BLaER1 treated with 17β-estradiol and CSF1 and Interleukin-3, amounts not matched to agents 10 nM and 100 nM (cell line): ENCODE measurements at regions not wholly inside any gene's neighbourhood (a gene's known extent, or its start where the extent isn't known, plus 50 kb on each side); places are given as distances from the start of the nearest gene placed in this dataset.
"Not testable (repeated sequence)": the region's sequence is repeated elsewhere in the genome, so short reads cannot be mapped to it uniquely, and the experiment has no call there.

Experiments used
- H3K27ac ChIP-seq, 11 experiments: shearing (Covaris generic); formaldehyde crosslinking; 2 replicates each; pipeline ENCODE4 v1.8.1; 2022
- H3K27me3 ChIP-seq, 11 experiments: shearing (Covaris generic); formaldehyde crosslinking; 2 replicates each; pipeline ENCODE4 v1.8.1; 2022
- H3K36me3 ChIP-seq, 11 experiments: shearing (Covaris generic); formaldehyde crosslinking; 2 replicates each; pipeline ENCODE4 v1.8.1; 2022
- H3K4me1 ChIP-seq, 10 experiments: shearing (Covaris generic); formaldehyde crosslinking; 2 replicates each; pipeline ENCODE4 v1.8.1; 2022
- H3K4me2 ChIP-seq, 11 experiments: shearing (Covaris generic); formaldehyde crosslinking; 2 replicates each; pipeline ENCODE4 v1.8.1; 2022
- H3K4me3 ChIP-seq, 10 experiments: shearing (Covaris generic); formaldehyde crosslinking; 2 replicates each; pipeline ENCODE4 v1.8.1; 2022
- H3K9ac ChIP-seq, 11 experiments: shearing (Covaris generic); formaldehyde crosslinking; 2 replicates each; pipeline ENCODE4 v1.8.1; 2022
- H3K9me3 ChIP-seq, 11 experiments: shearing (Covaris generic); formaldehyde crosslinking; replicated peaks in 1 of 11; 2 replicates each; pipeline ENCODE4 v1.8.1; 2022
- H4K20me1 ChIP-seq, 11 experiments: shearing (Covaris generic); formaldehyde crosslinking; 2 replicates each; pipeline ENCODE4 v1.8.1; 2022
- Cebpa-rat ChIP-seq, 11 experiments: shearing (Covaris generic); IDR thresholded peaks; 2 replicates each; pipeline ENCODE4 v1.8.1; 2022

DNA sequence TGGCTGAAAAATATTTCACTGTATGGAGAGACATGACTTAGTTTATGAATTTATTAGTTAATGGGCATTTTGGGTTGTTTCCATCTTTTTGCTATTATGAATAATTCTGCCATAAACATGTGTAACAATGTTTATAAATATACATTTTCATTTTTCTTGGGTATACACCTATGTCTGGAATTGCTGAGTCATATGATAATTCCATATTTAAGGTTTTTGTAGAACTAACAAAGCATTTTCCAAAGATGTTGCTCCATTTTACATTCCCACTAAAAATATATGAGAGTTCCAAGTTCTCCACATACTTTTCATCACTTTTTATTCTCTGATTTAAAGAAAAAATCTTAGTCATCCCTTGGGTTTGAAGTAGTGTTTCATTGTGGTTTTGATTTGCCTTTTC, 108.8 kb upstream of the LRRTM4 start:
- H4K20me1 ChIP-seq = no peaks in the 10 kb centered on the region
- H3K4me1 ChIP-seq = no peaks in the 10 kb centered on the region
- H3K9ac ChIP-seq = no peak overlapping the region
- H3K9me3 ChIP-seq = no peaks in the 10 kb centered on the region
- no peaks in the 10 kb centered on the region for H3K27me3 ChIP-seq
- H3K4me2 ChIP-seq = no peak overlapping the region
- H3K36me3 ChIP-seq = no peaks in the 10 kb centered on the region
- no peak overlapping the region for H3K27ac ChIP-seq
- no peak overlapping the region for H3K4me3 ChIP-seq
- no peak for TF ChIP-seq Cebpa-rat (IDR thresholded peaks at IDR 0.05)

GRCh38 chr2:77633601-77634000, 111.4 kb upstream of the LRRTM4 start:
- Histone ChIP-seq H3K4me1 (peaks cover 0 to 6% (median 0%) of the 10 kb centered on the region in 10 experiments; a peak in 4 of 20 replicates), H3K4me3 (no peak overlapping the region), H3K9ac (no peak overlapping the region), H3K27ac (no peak overlapping the region), H3K9me3 (no peaks in the 10 kb centered on the region), H4K20me1 (no peaks in the 10 kb centered on the region), H3K4me2 (no peak overlapping the region), H3K36me3 (no peaks in the 10 kb centered on the region), H3K27me3 (no peaks in the 10 kb centered on the region)
- no peak for TF ChIP-seq Cebpa-rat (IDR thresholded peaks at IDR 0.05)

DNA sequence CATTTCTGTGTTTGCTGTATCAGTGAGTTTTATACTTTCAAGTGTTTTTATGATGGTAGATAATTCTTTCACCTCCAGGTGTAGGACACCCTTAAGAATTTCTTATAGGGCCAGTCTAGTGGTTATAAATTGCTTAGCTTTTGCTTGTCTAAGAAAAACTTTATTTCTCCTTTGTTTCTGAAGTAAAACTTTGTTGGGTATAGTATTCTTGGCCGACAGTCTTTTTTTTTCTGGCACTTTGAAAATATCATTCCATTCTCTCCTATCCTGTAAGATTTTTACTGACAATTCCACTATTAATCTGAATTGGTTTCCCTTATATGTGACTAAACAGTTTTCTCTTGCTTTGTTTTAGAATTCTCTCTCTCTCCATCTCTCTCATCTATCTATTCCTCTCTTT, 118.7 kb upstream of the LRRTM4 start:
- no peak overlapping the region for H3K9ac ChIP-seq
- no peaks in the 10 kb centered on the region for H4K20me1 ChIP-seq
- H3K27me3 ChIP-seq = no peaks in the 10 kb centered on the region
- TF ChIP-seq Cebpa-rat (IDR thresholded peaks at IDR 0.05) = no peak
- no peaks in the 10 kb centered on the region for H3K36me3 ChIP-seq
- H3K4me1 ChIP-seq = peaks cover 0 to 7% (median 0%) of the 10 kb centered on the region in 10 experiments; a peak in 4 of 20 replicates
- peaks cover 6 to 29% (median 16%) of the 10 kb centered on the region in 11 experiments; a peak in 20 of 22 replicates for H3K9me3 ChIP-seq
- no peak overlapping the region for H3K4me2 ChIP-seq
- H3K4me3 ChIP-seq = no peak overlapping the region
- no peak overlapping the region for H3K27ac ChIP-seq

DNA sequence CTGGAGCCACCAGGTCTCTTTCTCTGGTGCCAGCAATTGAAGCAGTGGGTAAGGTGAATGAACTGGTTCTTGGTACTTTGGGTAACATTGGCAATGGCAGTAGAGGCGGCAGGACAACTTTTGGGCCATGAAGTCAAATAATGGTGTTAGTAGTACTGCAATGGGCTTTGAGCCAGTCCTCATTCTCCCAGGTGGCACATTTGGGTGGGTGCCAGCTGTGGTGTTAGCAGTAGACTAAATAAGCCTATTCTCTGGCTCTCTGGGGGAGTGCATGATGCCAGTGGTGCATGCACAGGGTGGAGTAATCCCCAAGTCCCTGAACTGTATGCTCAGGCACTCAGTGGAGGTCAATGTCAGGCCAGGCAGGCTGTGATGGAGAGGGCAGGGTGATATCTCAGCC, 120.2 kb upstream of the LRRTM4 start:
- Histone ChIP-seq H3K36me3 (no peaks in the 10 kb centered on the region), H3K9ac (no peak overlapping the region), H3K27ac (no peak overlapping the region), H3K4me2 (no peak overlapping the region), H3K27me3 (no peaks in the 10 kb centered on the region), H4K20me1 (no peaks in the 10 kb centered on the region), H3K4me1 (peaks cover 0 to 7% (median 0%) of the 10 kb centered on the region in 10 experiments; a peak in 4 of 20 replicates), H3K9me3 (peaks cover 6 to 29% (median 16%) of the 10 kb centered on the region in 11 experiments; a peak in 20 of 22 replicates), H3K4me3 (no peak overlapping the region)
- TF ChIP-seq Cebpa-rat (IDR thresholded peaks at IDR 0.05) = no peak

- Histone ChIP-seq H3K36me3 (no peaks in the 10 kb centered on the region), H3K9ac (no peak overlapping the region), H3K4me2 (no peak overlapping the region), H3K4me3 (no peak overlapping the region), H3K9me3 (no peaks in the 10 kb centered on the region), H3K27me3 (no peaks in the 10 kb centered on the region), H3K27ac (no peak overlapping the region), H4K20me1 (no peaks in the 10 kb centered on the region), H3K4me1 (no peaks in the 10 kb centered on the region)
- TF ChIP-seq Cebpa-rat (IDR thresholded peaks at IDR 0.05) = no peak
Observed at GRCh38 chr2:77649856-77650255, 127.7 kb upstream of the LRRTM4 start.

DNA sequence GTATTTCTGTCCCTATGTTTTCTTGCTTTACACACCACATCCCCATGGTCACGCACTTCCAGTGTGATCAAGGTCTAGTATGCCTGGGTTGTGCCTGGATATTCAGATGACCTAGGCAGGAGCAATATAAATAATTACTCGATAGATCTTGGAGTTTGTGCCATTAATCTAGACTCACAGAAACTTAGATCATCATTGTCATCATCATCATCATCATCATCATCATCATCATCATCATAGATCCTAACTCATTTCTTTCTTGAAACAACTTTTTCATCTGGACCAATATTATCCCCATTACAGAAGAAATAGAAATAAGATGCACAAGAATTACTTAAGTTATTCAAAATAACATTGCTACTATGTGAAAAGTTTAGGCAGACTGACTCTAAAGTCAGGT, 130.3 kb upstream of the LRRTM4 start:
- Histone ChIP-seq H3K9ac (no peak overlapping the region), H4K20me1 (no peaks in the 10 kb centered on the region), H3K9me3 (peaks cover 0 to 6% (median 0%) of the 10 kb centered on the region in 11 experiments; a peak in 2 of 22 replicates), H3K36me3 (no peaks in the 10 kb centered on the region), H3K27me3 (no peaks in the 10 kb centered on the region), H3K4me1 (no peaks in the 10 kb centered on the region), H3K4me2 (no peak overlapping the region), H3K4me3 (no peak overlapping the region), H3K27ac (no peak overlapping the region)
- no peak for TF ChIP-seq Cebpa-rat (IDR thresholded peaks at IDR 0.05)

DNA sequence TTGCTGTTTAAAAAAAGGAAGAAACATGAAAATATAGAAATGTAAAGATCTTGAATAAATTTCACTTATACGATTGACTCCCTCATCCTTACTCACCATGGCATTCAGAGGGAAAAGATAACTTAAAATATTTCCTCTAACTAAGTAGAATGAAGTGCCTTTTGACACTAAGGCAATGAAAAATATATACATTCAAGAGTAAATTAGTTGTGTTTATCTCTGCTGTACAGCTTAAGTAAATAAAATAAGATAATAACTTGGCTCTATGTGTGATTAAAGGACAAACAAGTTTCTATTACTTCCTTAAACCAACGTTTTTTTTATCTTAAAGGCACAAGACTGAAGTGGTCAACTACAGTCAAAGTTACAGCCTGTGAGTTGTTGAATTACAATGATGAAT, 142.3 kb upstream of the LRRTM4 start:
- Histone ChIP-seq H3K4me1 (no peaks in the 10 kb centered on the region), H3K27me3 (no peaks in the 10 kb centered on the region), H3K4me2 (no peak overlapping the region), H3K4me3 (no peak overlapping the region), H3K27ac (no peak overlapping the region), H3K36me3 (no peaks in the 10 kb centered on the region), H4K20me1 (no peaks in the 10 kb centered on the region), H3K9ac (no peak overlapping the region), H3K9me3 (no peaks in the 10 kb centered on the region)
- TF ChIP-seq Cebpa-rat (IDR thresholded peaks at IDR 0.05) = no peak

DNA sequence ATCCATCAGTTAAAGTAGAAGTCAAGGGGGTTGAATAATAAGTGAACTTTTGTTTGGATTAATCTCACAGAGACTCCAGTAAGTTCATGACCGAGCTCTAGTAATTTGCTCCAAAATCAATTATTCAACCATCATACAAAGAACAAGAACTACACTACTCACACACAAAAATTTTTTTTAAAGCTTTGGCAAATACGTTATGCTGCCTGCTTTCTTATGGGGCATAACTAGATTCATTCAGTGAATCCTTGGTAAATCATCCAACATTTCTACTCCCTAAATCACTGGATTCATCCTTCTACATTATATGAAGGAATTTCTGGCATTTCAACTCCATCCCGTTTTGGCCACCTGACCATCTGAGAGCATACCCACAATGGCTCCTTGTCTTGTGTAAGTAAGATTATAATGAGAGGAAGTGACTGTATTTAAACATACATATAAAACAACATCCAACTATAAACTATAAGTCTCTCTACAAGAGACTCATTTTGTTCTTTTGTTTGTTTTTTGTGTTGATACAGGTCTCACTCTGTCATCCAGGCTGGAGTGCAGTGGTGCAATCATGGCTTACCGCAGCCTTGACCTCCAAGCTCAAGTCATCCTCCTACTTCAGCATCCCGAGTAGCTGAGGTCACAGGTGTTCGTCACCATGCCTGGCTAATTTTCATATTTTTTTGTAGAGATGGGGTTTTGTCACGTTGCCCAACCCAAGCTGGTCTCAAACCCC, 144.2 kb upstream of the LRRTM4 start:
- Histone ChIP-seq H3K27ac (no peak overlapping the region), H3K9ac (no peak overlapping the region), H3K4me1 (no peaks in the 10 kb centered on the region), H3K4me3 (no peak overlapping the region), H3K9me3 (no peaks in the 10 kb centered on the region), H3K4me2 (no peak overlapping the region), H3K27me3 (no peaks in the 10 kb centered on the region), H4K20me1 (no peaks in the 10 kb centered on the region), H3K36me3 (no peaks in the 10 kb centered on the region)
- no peak for TF ChIP-seq Cebpa-rat (IDR thresholded peaks at IDR 0.05)

- H3K4me3 ChIP-seq, H3K27me3 ChIP-seq, H3K4me2 ChIP-seq, H3K36me3 ChIP-seq, H3K9me3 ChIP-seq, H3K9ac ChIP-seq, H4K20me1 ChIP-seq, H3K27ac ChIP-seq, H3K4me1 ChIP-seq: not testable (repeated sequence)
Observed at GRCh38 chr2:77684543-77685319, 162.6 kb upstream of the LRRTM4 start.

DNA sequence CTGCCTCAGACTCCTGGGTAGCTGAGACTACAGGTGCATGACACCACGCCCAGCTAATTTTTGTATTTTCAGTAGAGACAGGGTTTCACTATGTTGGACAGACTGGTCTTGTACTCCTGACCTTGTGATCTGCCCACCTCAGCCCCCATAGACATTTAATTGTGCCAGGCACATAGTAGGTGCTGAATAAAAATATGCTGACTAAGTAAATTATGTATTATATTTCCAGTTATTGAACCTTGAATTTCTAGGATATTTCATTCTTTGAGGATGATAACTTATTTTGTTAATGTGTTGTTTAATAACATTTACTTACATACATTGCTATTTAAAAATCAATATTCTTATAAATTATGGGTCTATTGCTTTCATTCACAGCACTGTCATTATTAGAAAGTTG, 190.4 kb upstream of the LRRTM4 start:
- no peaks in the 10 kb centered on the region for H3K9me3 ChIP-seq
- H3K9ac ChIP-seq = no peak overlapping the region
- no peaks in the 10 kb centered on the region for H4K20me1 ChIP-seq
- no peak overlapping the region for H3K4me3 ChIP-seq
- H3K4me1 ChIP-seq = no peaks in the 10 kb centered on the region
- no peaks in the 10 kb centered on the region for H3K36me3 ChIP-seq
- no peak overlapping the region for H3K27ac ChIP-seq
- H3K4me2 ChIP-seq = no peak overlapping the region
- TF ChIP-seq Cebpa-rat (IDR thresholded peaks at IDR 0.05) = no peak
- no peaks in the 10 kb centered on the region for H3K27me3 ChIP-seq
